ENCODE measurements at regions not wholly inside any gene's neighbourhood (a gene's known extent, or its start where the extent isn't known, plus 50 kb on each side); places are given as distances from the start of the nearest gene placed in this dataset.
"Not testable (repeated sequence)": the region's sequence is repeated elsewhere in the genome, so short reads cannot be mapped to it uniquely, and the experiment has no call there.

GRCh38 chr16:17034477-17035252 is 436.1 kb downstream of the XYLT1 start:
- Histone ChIP-seq H4K91ac (ENCODE audit: low read length) (no peak overlapping the region), H3K36me3 (ENCODE audit: control insufficient read depth in 1 of 2, insufficient read depth in 2 of 2, low read depth in 1 of 2, low read length in 2 of 2) (no peaks in the 10 kb centered on the region), H2BK12ac (ENCODE audit: low read length in 2 of 2) (no peak overlapping the region), H2AFZ (ENCODE audit: low read depth, low read length) (no peak overlapping the region), H3K27ac (ENCODE audit: low read length, poor library complexity, severe bottlenecking) (no peak overlapping the region), H2BK5ac (ENCODE audit: low read depth, low read length, poor library complexity, severe bottlenecking) (no peak overlapping the region), H3K4me1 (ENCODE audit: control insufficient read depth, insufficient read depth, low read depth, low read length) (no peaks in the 10 kb centered on the region), H4K8ac (ENCODE audit: low read length) (no peak overlapping the region), H3K4me2 (ENCODE audit: low read length, poor library complexity, severe bottlenecking) (no peak overlapping the region), H3K18ac (ENCODE audit: low read depth in 1 of 2, low read length in 2 of 2) (no peak overlapping the region), H2BK15ac (ENCODE audit: low read depth, poor library complexity, severe bottlenecking) (no peak overlapping the region), H3K4me3 (ENCODE audit: insufficient read depth in 1 of 2, low read depth in 1 of 2, low read length in 2 of 2) (no peak overlapping the region), H3K9me3 (ENCODE audit: control insufficient read depth, low read length) (peaks cover 4% of the 10 kb centered on the region), H2BK120ac (ENCODE audit: low read depth, low read length) (no peak overlapping the region), H2AK5ac (ENCODE audit: low read length, severe bottlenecking) (no peak overlapping the region), H3K23ac (ENCODE audit: low read length in 2 of 2) (no peak overlapping the region), H3K27me3 (ENCODE audit: control insufficient read depth in 1 of 2, insufficient read depth in 1 of 2, low read length in 2 of 2) (no peaks in the 10 kb centered on the region), H3K14ac (ENCODE audit: low read length in 2 of 2) (no peak overlapping the region), H3K4ac (ENCODE audit: low read depth in 1 of 2, low read length in 2 of 2) (no peak overlapping the region), H3K79me1 (replicated peaks; ENCODE audit: low read length, poor library complexity, severe bottlenecking) (no peaks in the 10 kb centered on the region), H3K9ac (ENCODE audit: low read length) (no peak overlapping the region)
- DNase-seq: no peak
- WGBS: 83% methylated on average over 1 of the region's 1 CpG

DNA sequence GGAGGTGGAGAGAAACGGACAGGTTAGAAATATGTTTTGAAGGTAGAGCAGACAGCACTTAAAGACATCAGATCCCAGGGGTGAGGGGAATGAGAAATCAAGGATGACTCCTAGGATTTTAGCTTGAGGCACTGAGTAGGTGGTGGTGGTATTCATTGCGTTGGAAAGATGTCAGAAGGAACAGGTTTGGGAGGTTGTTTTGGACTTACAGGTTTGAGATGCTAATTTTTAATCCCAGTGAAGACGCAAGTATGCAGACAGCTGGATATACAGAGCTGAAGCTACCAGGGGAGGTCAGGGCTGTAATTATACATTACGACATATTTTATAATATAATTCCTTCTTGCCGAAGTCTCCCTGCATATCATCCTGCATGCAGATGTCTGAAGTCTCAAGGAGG is 433.3 kb downstream of the XYLT1 start:
- Histone ChIP-seq H3K79me1 (replicated peaks; ENCODE audit: low read length, poor library complexity, severe bottlenecking) (no peaks in the 10 kb centered on the region), H2BK12ac (ENCODE audit: low read length in 2 of 2) (no peak overlapping the region), H3K36me3 (ENCODE audit: control insufficient read depth in 1 of 2, insufficient read depth in 2 of 2, low read depth in 1 of 2, low read length in 2 of 2) (no peaks in the 10 kb centered on the region), H2BK15ac (ENCODE audit: low read depth, poor library complexity, severe bottlenecking) (no peak overlapping the region), H3K18ac (ENCODE audit: low read depth in 1 of 2, low read length in 2 of 2) (no peak overlapping the region), H2AFZ (ENCODE audit: low read depth, low read length) (no peak overlapping the region), H2BK5ac (ENCODE audit: low read depth, low read length, poor library complexity, severe bottlenecking) (no peak overlapping the region), H3K9me3 (ENCODE audit: control insufficient read depth, low read length) (no peaks in the 10 kb centered on the region), H3K4me3 (ENCODE audit: insufficient read depth in 1 of 2, low read depth in 1 of 2, low read length in 2 of 2) (no peak overlapping the region), H4K8ac (ENCODE audit: low read length) (no peak overlapping the region), H3K4ac (ENCODE audit: low read depth in 1 of 2, low read length in 2 of 2) (no peak overlapping the region), H3K4me1 (ENCODE audit: control insufficient read depth, insufficient read depth, low read depth, low read length) (no peaks in the 10 kb centered on the region), H3K23ac (ENCODE audit: low read length in 2 of 2) (no peak overlapping the region), H3K27me3 (ENCODE audit: control insufficient read depth in 1 of 2, insufficient read depth in 1 of 2, low read length in 2 of 2) (no peaks in the 10 kb centered on the region), H3K14ac (ENCODE audit: low read length in 2 of 2) (no peak overlapping the region), H2BK120ac (ENCODE audit: low read depth, low read length) (no peak overlapping the region), H4K91ac (ENCODE audit: low read length) (no peak overlapping the region), H3K9ac (ENCODE audit: low read length) (no peak overlapping the region), H2AK5ac (ENCODE audit: low read length, severe bottlenecking) (no peak overlapping the region), H3K4me2 (ENCODE audit: low read length, poor library complexity, severe bottlenecking) (no peak overlapping the region), H3K27ac (ENCODE audit: low read length, poor library complexity, severe bottlenecking) (no peak overlapping the region)
- no peak for DNase-seq
- WGBS: 77% methylated on average over 4 of the region's 5 CpGs

GRCh38 chr16:17038415-17038814 is 432.3 kb downstream of the XYLT1 start:
- H2BK12ac ChIP-seq (ENCODE audit: low read length in 2 of 2): no peak overlapping the region
- H4K91ac ChIP-seq (ENCODE audit: low read length): no peak overlapping the region
- 68% methylated on average over 5 of the region's 5 CpGs for WGBS
- no peaks in the 10 kb centered on the region for H3K4me1 ChIP-seq (ENCODE audit: control insufficient read depth, insufficient read depth, low read depth, low read length)
- no peak overlapping the region for H2AFZ ChIP-seq (ENCODE audit: low read depth, low read length)
- no peak overlapping the region for H3K4me2 ChIP-seq (ENCODE audit: low read length, poor library complexity, severe bottlenecking)
- no peaks in the 10 kb centered on the region for H3K36me3 ChIP-seq (ENCODE audit: control insufficient read depth in 1 of 2, insufficient read depth in 2 of 2, low read depth in 1 of 2, low read length in 2 of 2)
- H2BK5ac ChIP-seq (ENCODE audit: low read depth, low read length, poor library complexity, severe bottlenecking): no peak overlapping the region
- no peaks in the 10 kb centered on the region for H3K79me1 ChIP-seq (replicated peaks; ENCODE audit: low read length, poor library complexity, severe bottlenecking)
- no peak overlapping the region for H3K4me3 ChIP-seq (ENCODE audit: insufficient read depth in 1 of 2, low read depth in 1 of 2, low read length in 2 of 2)
- no peak overlapping the region for H3K14ac ChIP-seq (ENCODE audit: low read length in 2 of 2)
- H4K8ac ChIP-seq (ENCODE audit: low read length): no peak overlapping the region
- DNase-seq: no peak
- H3K23ac ChIP-seq (ENCODE audit: low read length in 2 of 2): no peak overlapping the region
- H3K9me3 ChIP-seq (ENCODE audit: control insufficient read depth, low read length): no peaks in the 10 kb centered on the region
- H3K9ac ChIP-seq (ENCODE audit: low read length): no peak overlapping the region
- no peak overlapping the region for H3K4ac ChIP-seq (ENCODE audit: low read depth in 1 of 2, low read length in 2 of 2)
- H3K27me3 ChIP-seq (ENCODE audit: control insufficient read depth in 1 of 2, insufficient read depth in 1 of 2, low read length in 2 of 2): no peaks in the 10 kb centered on the region
- H3K27ac ChIP-seq (ENCODE audit: low read length, poor library complexity, severe bottlenecking): no peak overlapping the region
- H2BK15ac ChIP-seq (ENCODE audit: low read depth, poor library complexity, severe bottlenecking): no peak overlapping the region
- no peak overlapping the region for H3K18ac ChIP-seq (ENCODE audit: low read depth in 1 of 2, low read length in 2 of 2)
- no peak overlapping the region for H2BK120ac ChIP-seq (ENCODE audit: low read depth, low read length)
- H2AK5ac ChIP-seq (ENCODE audit: low read length, severe bottlenecking): no peak overlapping the region

- H4K91ac ChIP-seq (ENCODE audit: low read length); H3K4me2 ChIP-seq (ENCODE audit: low read length, poor library complexity, severe bottlenecking); H3K4ac ChIP-seq (ENCODE audit: low read depth in 1 of 2, low read length in 2 of 2); H3K9ac ChIP-seq (ENCODE audit: low read length); H2BK5ac ChIP-seq (ENCODE audit: low read depth, low read length, poor library complexity, severe bottlenecking); H3K4me1 ChIP-seq (ENCODE audit: control insufficient read depth, insufficient read depth, low read depth, low read length); H2BK15ac ChIP-seq (ENCODE audit: low read depth, poor library complexity, severe bottlenecking); H3K14ac ChIP-seq (ENCODE audit: low read length in 2 of 2); H3K4me3 ChIP-seq (ENCODE audit: insufficient read depth in 1 of 2, low read depth in 1 of 2, low read length in 2 of 2); H3K79me1 ChIP-seq (replicated peaks; ENCODE audit: low read length, poor library complexity, severe bottlenecking); H2AFZ ChIP-seq (ENCODE audit: low read depth, low read length); H2AK5ac ChIP-seq (ENCODE audit: low read length, severe bottlenecking); H3K23ac ChIP-seq (ENCODE audit: low read length in 2 of 2); DNase-seq; H4K8ac ChIP-seq (ENCODE audit: low read length); H3K18ac ChIP-seq (ENCODE audit: low read depth in 1 of 2, low read length in 2 of 2); H3K36me3 ChIP-seq (ENCODE audit: control insufficient read depth in 1 of 2, insufficient read depth in 2 of 2, low read depth in 1 of 2, low read length in 2 of 2); H2BK120ac ChIP-seq (ENCODE audit: low read depth, low read length); H3K27me3 ChIP-seq (ENCODE audit: control insufficient read depth in 1 of 2, insufficient read depth in 1 of 2, low read length in 2 of 2); H2BK12ac ChIP-seq (ENCODE audit: low read length in 2 of 2); H3K27ac ChIP-seq (ENCODE audit: low read length, poor library complexity, severe bottlenecking): not testable (repeated sequence)
- WGBS: 59% methylated on average over 2 of the region's 2 CpGs
- H3K9me3 ChIP-seq (ENCODE audit: control insufficient read depth, low read length): peaks cover 20% of the 10 kb centered on the region
Observed at GRCh38 chr16:17049109-17049508, 421.7 kb downstream of the XYLT1 start.
